HCT116 (cell line): ENCODE measurements at regions not wholly inside any gene's neighbourhood (a gene's known extent, or its start where the extent isn't known, plus 50 kb on each side); places are given as distances from the start of the nearest gene placed in this dataset.

Source experiments
- ATAC-seq: fragments of 200-7000 bp; cut with Tn5 transposase; 2 replicates; pipeline ENCODE4 v1.9.1; 2020; ENCODE audit warnings: mild to moderate bottlenecking, moderate library complexity
- BruUV-seq: library from RNA; stranded (reverse); fragments of 400-500 nt; replicated peaks from 2 replicates; lab custom pipeline; 2021; lab: Mats Ljungman, UMichigan
- CTCF ChIA-PET: fragments of 300-600 bp; sonication (Branson Sonifier 250); formaldehyde crosslinking; loops from one replicate; lab custom pipeline; 2021; ENCODE audit warnings: antibody characterized with exemption; lab: Charles Lee
- POLR2A ChIA-PET: fragments of 300-600, 350-600 bp; sonication (Branson Sonifier 250); formaldehyde crosslinking; loops from one replicate; lab custom pipeline; 2021; ENCODE audit warnings: antibody characterized with exemption; lab: Charles Lee
- RAD21 ChIA-PET, 2 experiments: fragments of 300-600 bp; sonication (Branson Sonifier 250); formaldehyde crosslinking; loops; one replicate each; lab custom pipeline; 2023; ENCODE audit warnings: low total read pairs in 2 of 2; ENCODE audit not compliant: uncharacterized antibody in 2 of 2, unreplicated experiment in 2 of 2, low non-redundant PET in 1 of 2; lab: Charles Lee
- DNase-seq: peaks from one replicate; pipeline ENCODE4 v3.0.0-alpha.2; 2010; ENCODE audit warnings: low read depth, low spot score
- H2AFZ ChIP-seq: fragments of 200-600 bp; shearing (Covaris generic), sonication (generic); 2 replicates; pipeline ENCODE4 v1.6.1; 2017; ENCODE audit warnings: low read depth, mixed run types, mixed read lengths, antibody characterized with exemption, low read length; ENCODE audit not compliant: poor library complexity, severe bottlenecking
- H3K27ac ChIP-seq: 2 replicates; pipeline ENCODE4 v1.5.1; 2012; ENCODE audit warnings: low read depth, low read length
- H3K27me3 ChIP-seq: fragments of 200-600 bp; sonication (generic); 2 replicates; pipeline ENCODE4 v1.6.1; 2016; ENCODE audit warnings: mixed run types, low read length, mixed read lengths; ENCODE audit not compliant: insufficient read depth
- H3K36me3 ChIP-seq, 2 experiments: fragments of 200-500 bp in 1 of 2; fragments of 200-600 bp in 1 of 2; sonication (Bioruptor generic) in 1 of 2; sonication (generic) in 1 of 2; 2 replicates each; pipeline versions ENCODE4 v1.5.1 to v1.6.1; 2014 to 2016; ENCODE audit warnings: low read length in 2 of 2, inconsistent platforms in 1 of 2, mixed read lengths in 1 of 2, mixed run types in 1 of 2; ENCODE audit not compliant: insufficient read depth in 2 of 2, control insufficient read depth in 1 of 2
- H3K4me1 ChIP-seq, 2 experiments: fragments of 200-600 bp in 1 of 2; sonication (generic) in 1 of 2; 2 replicates each; pipeline versions ENCODE4 v1.5.1 to v1.6.1; 2012 to 2017; ENCODE audit warnings: low read length in 2 of 2, inconsistent platforms in 1 of 2, mild to moderate bottlenecking in 1 of 2, mixed read lengths in 1 of 2, mixed run types in 1 of 2, moderate library complexity in 1 of 2; ENCODE audit not compliant: insufficient read depth in 2 of 2, control insufficient read depth in 1 of 2
- H3K4me2 ChIP-seq: fragments of 200-600 bp; sonication (generic); 2 replicates; pipeline ENCODE4 v1.6.1; 2017; ENCODE audit warnings: mixed run types, low read length, mixed read lengths
- H3K4me3 ChIP-seq, 2 experiments: fragments of 200-600 bp in 1 of 2; sonication (generic) in 1 of 2; replicated peaks in 1 of 2; 2 replicates each; pipeline ENCODE4 v1.5.1; 2011 to 2016; ENCODE audit warnings: low read length in 2 of 2, control low read depth in 1 of 2, low read depth in 1 of 2, mild to moderate bottlenecking in 1 of 2, mixed read lengths in 1 of 2, mixed run types in 1 of 2
- H3K79me2 ChIP-seq: fragments of 200-600 bp; sonication (generic); 2 replicates; pipeline ENCODE4 v1.6.1; 2017; ENCODE audit warnings: mild to moderate bottlenecking, mixed run types, low read length, moderate library complexity, mixed read lengths; ENCODE audit not compliant: insufficient read depth
- H3K9ac ChIP-seq: fragments of 200-600 bp; sonication (generic); 2 replicates; pipeline ENCODE4 v1.6.1; 2016; ENCODE audit warnings: low read length, mixed read lengths
- H3K9me2 ChIP-seq: fragments of 200-600 bp; sonication (generic), shearing (Covaris generic); 2 replicates; pipeline ENCODE4 v1.6.1; 2017; ENCODE audit warnings: mixed run types, mild to moderate bottlenecking, moderate library complexity; ENCODE audit not compliant: insufficient read depth
- H3K9me3 ChIP-seq, 2 experiments: fragments of 200-500 bp in 1 of 2; fragments of 200-600 bp in 1 of 2; sonication (Bioruptor generic) in 1 of 2; sonication (generic) in 1 of 2; 2 replicates each; pipeline ENCODE4 v1.6.1; 2014 to 2017; ENCODE audit warnings: low read length in 2 of 2, mixed read lengths in 2 of 2, inconsistent platforms in 1 of 2, low read depth in 1 of 2, mild to moderate bottlenecking in 1 of 2, mixed run types in 1 of 2, moderate library complexity in 1 of 2; ENCODE audit not compliant: control insufficient read depth in 1 of 2, insufficient read depth in 1 of 2
- H4K20me1 ChIP-seq: fragments of 200-600 bp; sonication (generic), shearing (Covaris generic); 2 replicates; pipeline ENCODE4 v1.6.1; 2017; ENCODE audit warnings: mixed run types, mild to moderate bottlenecking, moderate library complexity; ENCODE audit not compliant: insufficient read depth
- EGR1 ChIP-seq: IDR thresholded peaks from 2 replicates; pipeline ENCODE4 v1.6.1; 2012; ENCODE audit warnings: low read depth
- EZH2 ChIP-seq: fragments of 200-600 bp; sonication (generic); IDR thresholded peaks from 2 replicates; pipeline ENCODE4 v1.6.1; 2017; ENCODE audit warnings: antibody characterized with exemption, mixed run types
- EZH2phosphoT487 ChIP-seq: fragments of 200-600 bp; IDR thresholded peaks from 2 replicates; pipeline ENCODE4 v1.6.1; 2018; ENCODE audit warnings: antibody characterized with exemption, borderline replicate concordance
- JUND ChIP-seq: IDR thresholded peaks from 2 replicates; pipeline ENCODE4 v1.6.1; 2012
- YY1 ChIP-seq: IDR thresholded peaks from 2 replicates; pipeline ENCODE4 v1.6.1; 2011; ENCODE audit warnings: low read length, low read depth, moderate library complexity, mild to moderate bottlenecking; ENCODE audit not compliant: insufficient replicate concordance; ENCODE audit errors: extremely low read depth
- ZNF274 ChIP-seq: fragments of 200-500 bp; sonication (Bioruptor generic); IDR thresholded peaks from 2 replicates; pipeline ENCODE4 v1.6.1; 2014; ENCODE audit warnings: mild to moderate bottlenecking, low read depth, low read length, inconsistent platforms
- intact Hi-C: fragments of 100-400 bp; cut with micrococcal nuclease; formaldehyde crosslinking; loops from 2 replicates; pipeline ENCODE4 v1.10.0; 2022
- TF ChIP-seq, protein P1 (sequence below): IDR thresholded peaks from 2 replicates; pipeline ENCODE4 v1.6.1; 2012
- TF ChIP-seq, protein P2 (sequence below), 3 experiments: fragments of 200-600 bp in 1 of 3; sonication (generic) in 1 of 3; IDR thresholded peaks in 2 of 3; conservative IDR thresholded peaks in 1 of 3; 2 replicates each; pipeline ENCODE4 v1.5.1; 2012 to 2017; ENCODE audit warnings: low read depth in 2 of 3, low read length in 2 of 3, antibody characterized with exemption in 1 of 3, borderline replicate concordance in 1 of 3, control low read depth in 1 of 3, mild to moderate bottlenecking in 1 of 3, mixed read lengths in 1 of 3, mixed run types in 1 of 3, moderate library complexity in 1 of 3; ENCODE audit not compliant: insufficient read depth in 1 of 3

DNA sequence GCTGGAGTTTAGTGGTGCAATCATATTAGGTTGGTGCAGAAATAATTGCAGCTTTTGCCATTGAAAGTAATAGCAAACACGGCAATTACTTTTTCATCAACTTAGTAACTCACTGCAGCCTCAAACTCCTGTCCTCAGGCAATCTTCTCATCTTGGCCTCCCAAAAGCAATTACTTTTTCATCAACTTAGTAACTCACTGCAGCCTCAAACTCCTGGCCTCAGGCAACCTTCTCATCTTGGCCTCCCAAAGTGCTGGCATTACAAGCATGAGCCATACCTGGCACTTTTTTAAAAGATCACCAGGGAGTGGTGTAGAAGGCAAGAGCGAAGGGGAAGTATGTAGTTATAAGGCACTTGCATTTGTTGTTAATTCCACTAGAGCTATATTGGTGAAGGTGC, 491.1 kb upstream of the ADGRL3 start:
- POLR2A ChIA-PET, result no interaction called here
- Histone ChIP-seq H3K9me3 (peaks cover 12 to 22% of the 10 kb centered on the region in 2 experiments; a peak in 2 of 4 replicates), H3K4me1 (no peaks in the 10 kb centered on the region), H2AFZ (no peak overlapping the region), H3K27me3 (no peaks in the 10 kb centered on the region), H3K9me2 (no peaks in the 10 kb centered on the region), H3K4me2 (no peak overlapping the region), H3K27ac (no peak overlapping the region), H3K4me3 (no peak overlapping the region), H3K9ac (no peak overlapping the region), H3K79me2 (no peaks in the 10 kb centered on the region), H3K36me3 (no peaks in the 10 kb centered on the region), H4K20me1 (no peaks in the 10 kb centered on the region)
- DNase-seq (no peak), ATAC-seq (no peak)
- no TSS peak for BruUV-seq
- CTCF ChIA-PET, result no interaction called here
- RAD21 ChIA-PET, result no interaction called here
- intact Hi-C loops, result no loop called here
- TF ChIP-seq EZH2, result no peak
- TF ChIP-seq, protein P1, sequence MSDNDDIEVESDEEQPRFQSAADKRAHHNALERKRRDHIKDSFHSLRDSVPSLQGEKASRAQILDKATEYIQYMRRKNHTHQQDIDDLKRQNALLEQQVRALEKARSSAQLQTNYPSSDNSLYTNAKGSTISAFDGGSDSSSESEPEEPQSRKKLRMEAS, result no peak
- no peak for TF ChIP-seq EGR1
- TF ChIP-seq, protein P2, sequence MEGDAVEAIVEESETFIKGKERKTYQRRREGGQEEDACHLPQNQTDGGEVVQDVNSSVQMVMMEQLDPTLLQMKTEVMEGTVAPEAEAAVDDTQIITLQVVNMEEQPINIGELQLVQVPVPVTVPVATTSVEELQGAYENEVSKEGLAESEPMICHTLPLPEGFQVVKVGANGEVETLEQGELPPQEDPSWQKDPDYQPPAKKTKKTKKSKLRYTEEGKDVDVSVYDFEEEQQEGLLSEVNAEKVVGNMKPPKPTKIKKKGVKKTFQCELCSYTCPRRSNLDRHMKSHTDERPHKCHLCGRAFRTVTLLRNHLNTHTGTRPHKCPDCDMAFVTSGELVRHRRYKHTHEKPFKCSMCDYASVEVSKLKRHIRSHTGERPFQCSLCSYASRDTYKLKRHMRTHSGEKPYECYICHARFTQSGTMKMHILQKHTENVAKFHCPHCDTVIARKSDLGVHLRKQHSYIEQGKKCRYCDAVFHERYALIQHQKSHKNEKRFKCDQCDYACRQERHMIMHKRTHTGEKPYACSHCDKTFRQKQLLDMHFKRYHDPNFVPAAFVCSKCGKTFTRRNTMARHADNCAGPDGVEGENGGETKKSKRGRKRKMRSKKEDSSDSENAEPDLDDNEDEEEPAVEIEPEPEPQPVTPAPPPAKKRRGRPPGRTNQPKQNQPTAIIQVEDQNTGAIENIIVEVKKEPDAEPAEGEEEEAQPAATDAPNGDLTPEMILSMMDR (IDR thresholded peaks at IDR 0.05 in 2 of 3, conservative IDR thresholded peaks at IDR 0.05 in 1 of 3; ENCODE audit: borderline replicate concordance in 1 of 3, insufficient read depth in 1 of 3, low read depth in 2 of 3, low read length in 2 of 3), result no peak

DNA sequence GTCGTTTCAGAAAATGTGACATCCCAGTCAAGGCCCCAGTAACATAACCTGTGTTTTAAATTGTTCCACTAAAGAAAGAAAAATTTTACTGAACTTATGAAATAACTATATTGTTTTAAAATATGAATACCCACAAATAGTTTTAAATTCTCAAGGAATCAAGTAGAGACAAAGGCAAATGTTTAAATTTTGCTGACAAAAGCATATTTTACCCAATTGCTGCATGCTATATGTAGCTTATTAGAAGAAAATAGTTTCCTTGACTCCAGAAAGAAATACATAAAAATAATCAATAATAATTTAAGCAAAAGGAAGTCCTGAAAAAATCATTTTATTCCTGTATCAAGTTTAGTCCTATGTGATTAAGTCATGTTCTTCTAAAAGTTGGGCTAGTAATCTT, 481.3 kb upstream of the ADGRL3 start:
- H3K36me3 ChIP-seq, result no peaks in the 10 kb centered on the region
- H3K9me2 ChIP-seq, result no peaks in the 10 kb centered on the region
- H3K4me1 ChIP-seq, result no peaks in the 10 kb centered on the region
- ChIA-PET POLR2A (no interaction called here), CTCF (no interaction called here), RAD21 (no interaction called here)
- BruUV-seq, result no TSS peak
- no peak overlapping the region for H3K4me2 ChIP-seq
- H4K20me1 ChIP-seq, result no peaks in the 10 kb centered on the region
- ATAC-seq (no peak), DNase-seq (no peak)
- no peak overlapping the region for H2AFZ ChIP-seq
- intact Hi-C loops, result no loop called here
- no peaks in the 10 kb centered on the region for H3K79me2 ChIP-seq
- TF ChIP-seq EZH2phosphoT487 (no peak), YY1 (no peak), JUND (no peak), ZNF274 (no peak)
- H3K4me3 ChIP-seq, result no peak overlapping the region
- no peaks in the 10 kb centered on the region for H3K27me3 ChIP-seq
- peaks cover 0 to 13% of the 10 kb centered on the region in 2 experiments; a peak in 3 of 4 replicates for H3K9me3 ChIP-seq
- no peak overlapping the region for H3K27ac ChIP-seq
- H3K9ac ChIP-seq, result no peak overlapping the region
